ENCODE measurements at regions not wholly inside any gene's neighbourhood (a gene's known extent, or its start where the extent isn't known, plus 50 kb on each side); places are given as distances from the start of the nearest gene placed in this dataset.
"Not testable (repeated sequence)": the region's sequence is repeated elsewhere in the genome, so short reads cannot be mapped to it uniquely, and the experiment has no call there.

DNA sequence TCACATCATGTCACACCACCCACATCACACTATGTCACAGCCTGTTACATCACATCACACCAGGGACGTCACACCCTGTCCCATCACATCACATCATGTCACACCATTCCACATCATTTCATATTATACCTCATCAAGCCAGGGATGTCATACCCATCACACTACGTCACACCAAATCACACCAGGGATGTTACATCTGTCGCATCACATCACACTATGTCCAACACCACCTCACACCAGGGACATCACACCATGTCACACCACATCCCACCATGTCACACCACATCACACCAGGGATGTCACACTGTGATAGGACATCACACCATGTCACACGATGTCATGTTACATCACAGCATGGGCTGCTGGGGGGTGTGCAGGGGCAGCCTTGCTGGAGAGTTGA lies 110.6 kb downstream of the TMEM121 start:
- DNase-seq (ENCODE audit: low read depth in 2 of 2), result no peak

GRCh38 chr14:105637345-105637744 lies 111.0 kb downstream of the TMEM121 start:
- not testable (repeated sequence) for DNase-seq (ENCODE audit: low read depth in 2 of 2)

DNA sequence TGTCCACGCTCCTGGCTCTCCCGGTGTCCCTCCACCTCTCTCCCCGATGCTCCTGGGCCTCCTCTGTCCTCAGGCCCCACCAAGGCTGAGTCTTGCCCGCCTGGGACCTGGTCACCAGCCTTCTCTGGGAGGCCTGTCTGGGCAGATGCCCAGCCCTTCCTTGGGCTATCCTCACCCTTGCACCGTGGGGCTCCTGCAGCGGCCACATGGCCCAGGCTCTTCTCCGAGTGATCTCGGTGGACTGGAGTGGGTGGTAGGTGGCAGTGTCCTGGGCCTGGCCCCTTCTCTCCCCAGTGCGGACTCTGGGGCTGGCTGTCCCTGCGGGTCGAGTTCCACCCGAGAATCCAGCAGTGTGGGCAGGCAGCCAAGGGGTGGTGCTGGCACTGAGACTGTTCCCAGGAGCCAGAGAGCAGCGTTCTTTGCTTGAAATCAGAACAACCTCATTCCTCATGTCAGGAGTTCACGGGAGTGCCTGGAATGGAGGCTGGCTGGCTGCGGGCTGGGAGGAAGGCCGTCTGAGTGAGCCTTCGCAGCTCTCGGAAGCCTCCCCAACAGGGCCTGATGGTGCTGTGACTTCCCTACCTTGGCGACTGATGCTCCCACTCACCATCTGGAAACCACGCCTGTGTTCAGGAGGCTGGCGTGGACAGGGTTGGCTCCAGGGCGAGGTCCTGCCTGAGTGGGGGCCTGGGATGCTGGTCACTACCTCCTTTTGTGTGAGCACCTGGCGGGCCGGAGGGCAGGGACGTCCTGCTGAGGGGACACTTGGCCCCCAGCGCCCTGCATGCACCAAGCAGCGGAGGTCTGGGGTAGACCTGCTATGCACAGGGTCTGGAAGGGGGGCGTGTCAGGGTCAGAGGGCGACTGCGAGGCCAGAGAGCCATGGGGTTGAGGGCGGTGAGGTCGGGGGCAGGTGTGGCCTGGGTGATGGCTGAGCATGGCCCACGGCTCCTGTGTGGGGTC lies 113.9 kb downstream of the TMEM121 start:
- not testable (repeated sequence) for DNase-seq (ENCODE audit: low read depth in 2 of 2)

- DNase-seq (ENCODE audit: low read depth in 2 of 2), result no peak
These were observed 114.9 kb downstream of the TMEM121 start for GRCh38 chr14:105641075-105641937.

DNA sequence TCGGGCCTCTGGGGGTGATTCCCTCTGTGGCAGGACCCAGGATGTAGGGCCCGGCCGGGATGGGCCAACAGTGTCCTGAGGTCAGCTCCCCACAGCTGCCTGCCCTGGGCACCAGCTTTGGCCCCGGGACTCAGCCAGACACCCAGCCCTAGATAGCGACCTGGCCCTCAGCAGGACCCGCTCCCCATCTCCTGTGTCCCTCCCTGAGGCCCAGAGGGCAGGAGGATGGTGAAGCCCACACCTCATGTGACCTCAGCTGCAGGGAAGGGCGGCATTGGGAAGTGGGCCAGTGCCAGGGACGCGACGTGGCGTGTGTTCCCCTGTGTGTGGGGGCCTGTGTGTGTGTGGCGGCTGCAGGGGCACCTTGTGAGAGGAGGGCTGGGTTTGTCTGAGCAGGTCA lies 115.6 kb downstream of the TMEM121 start:
- not testable (repeated sequence) for DNase-seq (ENCODE audit: low read depth in 2 of 2)

GRCh38 chr14:105642486-105642885 lies 116.1 kb downstream of the TMEM121 start:
- DNase-seq (ENCODE audit: low read depth in 2 of 2), result not testable (repeated sequence)

GRCh38 chr14:105643406-105644052 lies 117.1 kb downstream of the TMEM121 start:
- DNase-seq (ENCODE audit: low read depth in 2 of 2), result not testable (repeated sequence)

- DNase-seq (ENCODE audit: low read depth in 2 of 2), result not testable (repeated sequence)
These were observed 117.7 kb downstream of the TMEM121 start for GRCh38 chr14:105644053-105644435.

GRCh38 chr14:105644457-105644856 lies 118.1 kb downstream of the TMEM121 start:
- not testable (repeated sequence) for DNase-seq (ENCODE audit: low read depth in 2 of 2)

- not testable (repeated sequence) for DNase-seq (ENCODE audit: low read depth in 2 of 2)
These were observed 118.5 kb downstream of the TMEM121 start for GRCh38 chr14:105644891-105645290.

GRCh38 chr14:105645389-105645788 lies 119.0 kb downstream of the TMEM121 start:
- not testable (repeated sequence) for DNase-seq (ENCODE audit: low read depth in 2 of 2)

DNA sequence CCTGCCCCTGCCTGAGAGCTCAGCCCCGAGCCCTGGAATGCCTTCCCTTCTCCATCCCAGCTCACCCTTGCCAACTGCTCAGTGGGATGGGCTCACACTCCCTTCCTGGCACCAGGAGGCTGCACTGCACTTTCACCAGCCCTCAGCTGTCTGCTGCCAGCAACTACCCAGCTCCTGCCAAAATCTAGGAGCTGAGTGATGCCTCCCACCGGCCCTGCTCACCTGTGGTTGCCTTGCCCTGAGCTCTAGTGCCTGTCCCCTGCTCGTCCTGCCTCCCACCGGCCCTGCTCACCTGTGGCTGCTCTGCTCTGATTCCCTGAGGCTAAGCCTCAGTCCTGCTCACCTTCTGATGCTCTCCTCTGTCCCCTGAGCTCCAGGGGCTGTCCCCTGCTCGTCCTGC lies 119.8 kb downstream of the TMEM121 start:
- no peak for DNase-seq (ENCODE audit: low read depth in 2 of 2)

DNA sequence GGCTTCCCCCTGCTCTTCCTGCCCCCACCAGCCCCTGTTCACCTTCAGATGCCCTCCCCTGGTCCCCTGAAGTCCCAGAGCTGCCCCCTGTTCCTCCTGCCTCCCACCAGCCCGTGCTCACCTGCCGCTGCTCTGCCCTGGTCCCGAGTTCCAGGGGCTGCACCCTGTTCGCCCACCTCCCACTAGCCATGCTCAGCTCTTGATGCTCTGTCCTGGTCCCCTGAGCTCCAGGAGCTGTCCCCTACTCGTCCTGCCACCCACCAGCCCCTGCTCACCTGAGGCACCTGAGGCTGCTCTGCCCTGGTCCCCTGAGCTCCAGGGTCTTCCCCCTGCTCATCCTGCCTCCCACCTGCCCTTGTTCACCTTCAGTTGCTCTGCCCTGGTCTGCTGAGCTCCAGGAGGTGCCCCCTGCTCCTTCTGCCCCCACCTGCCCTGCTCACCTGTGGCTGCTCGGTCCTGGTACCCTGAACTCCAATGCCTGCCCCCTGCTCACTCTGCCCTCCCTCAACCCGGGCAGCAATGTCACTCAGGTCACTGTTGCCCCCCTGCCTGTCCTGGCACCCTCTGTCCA lies 120.4 kb downstream of the TMEM121 start:
- not testable (repeated sequence) for DNase-seq (ENCODE audit: low read depth in 2 of 2)

- not testable (repeated sequence) for DNase-seq (ENCODE audit: low read depth in 2 of 2)
These were observed 121.0 kb downstream of the TMEM121 start for GRCh38 chr14:105647426-105647783.

GRCh38 chr14:105647784-105648608 lies 121.6 kb downstream of the TMEM121 start:
- DNase-seq (ENCODE audit: low read depth in 2 of 2), result no peak

- not testable (repeated sequence) for DNase-seq (ENCODE audit: low read depth in 2 of 2)
These were observed 122.5 kb downstream of the TMEM121 start for GRCh38 chr14:105648609-105649535.

- not testable (repeated sequence) for DNase-seq (ENCODE audit: low read depth in 2 of 2)
These were observed 125.9 kb downstream of the TMEM121 start for GRCh38 chr14:105652317-105652716.

- not testable (repeated sequence) for DNase-seq (ENCODE audit: low read depth in 2 of 2)
These were observed 127.5 kb downstream of the TMEM121 start for GRCh38 chr14:105653921-105654320.

- not testable (repeated sequence) for DNase-seq (ENCODE audit: low read depth in 2 of 2)
These were observed 132.9 kb downstream of the TMEM121 start for GRCh38 chr14:105659255-105659654.

Measured in stimulated activated CD8-positive, alpha-beta memory T cell treated with anti-CD3 and anti-CD28 coated beads, Interleukin-7, amount 100 ng/mL, for 4 hours (primary cell).